A549 (cell line): ENCODE measurements at regions not wholly inside any gene's neighbourhood (a gene's known extent, or its start where the extent isn't known, plus 50 kb on each side); places are given as distances from the start of the nearest gene placed in this dataset.

Experiments used
- ATAC-seq, 2 experiments: fragments of 200-7000 bp in 1 of 2; fragments of >200 bp in 1 of 2; cut with Nextera tagmentation in 1 of 2; cut with Tn5 transposase in 1 of 2; 3 replicates each; pipeline versions ENCODE4 v1.8.0 to v1.9.1; 2018 to 2020; ENCODE audit warnings: mild to moderate bottlenecking in 1 of 2, moderate library complexity in 1 of 2
- CTCF ChIA-PET: fragments of 300-600 bp; sonication (Branson Sonifier 250); formaldehyde crosslinking; extraction: SDS; loops from one replicate; lab custom pipeline; 2021; ENCODE audit warnings: antibody characterized with exemption, inconsistent platforms; lab: Yijun Ruan, JAX
- POLR2A ChIA-PET: fragments of 350-600 bp; formaldehyde crosslinking; extraction: SDS; loops from one replicate; lab custom pipeline; 2021; ENCODE audit warnings: antibody characterized with exemption, inconsistent platforms; lab: Yijun Ruan, JAX
- DNase-seq, 2 experiments: peaks; one replicate each; pipeline versions ENCODE4 v3.0.0 to v3.0.0-alpha.2; 2011 to 2016; ENCODE audit warnings: low read depth in 1 of 2, low spot score in 1 of 2
- FAIRE-seq: peaks from 2 replicates; lab custom pipeline; 2011; peaks lifted over from hg19 to GRCh38; lab: Jason Lieb, UNC
- H3K27ac ChIP-seq, 2 experiments: fragments of >200 bp; sonication (Bioruptor Twin); formaldehyde crosslinking; 3 replicates each; pipeline ENCODE4 v1.5.1; 2016 to 2017
- H3K4me1 ChIP-seq: fragments of >200 bp; sonication (Bioruptor Twin); formaldehyde crosslinking; 3 replicates; pipeline ENCODE4 v1.6.1; 2016
- H3K4me2 ChIP-seq: fragments of >200 bp; sonication (Bioruptor Twin); formaldehyde crosslinking; 3 replicates; pipeline ENCODE4 v1.6.1; 2016
- H3K4me3 ChIP-seq: fragments of >200 bp; sonication (Bioruptor Twin); formaldehyde crosslinking; 3 replicates; pipeline ENCODE4 v1.5.1; 2016
- H3K9me3 ChIP-seq: fragments of >200 bp; sonication (Bioruptor Twin); formaldehyde crosslinking; 3 replicates; pipeline ENCODE4 v1.6.1; 2016
- BHLHE40 ChIP-seq: IDR thresholded peaks from 2 replicates; pipeline ENCODE4 v1.6.1; 2012; ENCODE audit warnings: low read depth, low read length, inconsistent platforms
- CTCF ChIP-seq: fragments of >200 bp; sonication (Bioruptor Twin); formaldehyde crosslinking; IDR thresholded peaks from 3 replicates; pipeline ENCODE4 v1.5.1; 2016
- E2F6 ChIP-seq: IDR thresholded peaks from 2 replicates; pipeline ENCODE4 v1.6.1; 2012; ENCODE audit warnings: low read depth, borderline replicate concordance
- ELK1 ChIP-seq: fragments of 150-350 bp; IDR thresholded peaks from 2 replicates; pipeline ENCODE4 v1.6.1; 2014; ENCODE audit warnings: low read depth, mild to moderate bottlenecking, low read length
- FOXS1 ChIP-seq: fragments of 250-450 bp; sonication (Bioruptor Pico); IDR thresholded peaks from 2 replicates; pipeline ENCODE4 v1.5.0; 2020; ENCODE audit warnings: mild to moderate bottlenecking, moderate library complexity
- GATA3 ChIP-seq: IDR thresholded peaks from 2 replicates; pipeline ENCODE4 v1.6.1; 2012; ENCODE audit warnings: borderline replicate concordance
- HDAC2 ChIP-seq: fragments of 200-600 bp; sonication (generic); IDR thresholded peaks from 2 replicates; pipeline ENCODE4 v1.6.1; 2016
- HEYL ChIP-seq: fragments of 250-450 bp; sonication (Bioruptor Pico); IDR thresholded peaks from 2 replicates; pipeline ENCODE4 v1.8.0; 2021; ENCODE audit warnings: mild to moderate bottlenecking, moderate library complexity
- HMGXB4 ChIP-seq: fragments of 250-450 bp; sonication (Bioruptor Pico); IDR thresholded peaks from 2 replicates; pipeline ENCODE4 v1.5.0; 2021; ENCODE audit warnings: mild to moderate bottlenecking, moderate library complexity, borderline replicate concordance
- JUN ChIP-seq, 2 experiments: fragments of >200 bp; sonication (Bioruptor Twin); formaldehyde crosslinking; IDR thresholded peaks; 2 replicates in 1 of 2; 3 replicates in 1 of 2; pipeline ENCODE4 v1.6.1; 2016 to 2017
- MAZ ChIP-seq: fragments of 150-350 bp; IDR thresholded peaks from 2 replicates; pipeline ENCODE4 v1.6.1; 2014; ENCODE audit warnings: antibody characterized with exemption, low read depth, low read length, borderline replicate concordance
- NPAS2 ChIP-seq: fragments of 250-450 bp; sonication (Bioruptor Pico); IDR thresholded peaks from 2 replicates; pipeline ENCODE4 v1.8.0; 2022; ENCODE audit warnings: mild to moderate bottlenecking, moderate library complexity, borderline replicate concordance
- NR3C1 ChIP-seq: fragments of >200 bp; sonication (Bioruptor Twin); formaldehyde crosslinking; IDR thresholded peaks from 3 replicates; pipeline ENCODE4 v1.6.1; 2017
- PHF8 ChIP-seq: fragments of 200-600 bp; sonication (generic); IDR thresholded peaks from 2 replicates; pipeline ENCODE4 v1.6.1; 2016; ENCODE audit warnings: low read depth, mild to moderate bottlenecking, antibody characterized with exemption, moderate library complexity, borderline replicate concordance
- RCOR1 ChIP-seq: fragments of 150-350 bp; IDR thresholded peaks from 2 replicates; pipeline ENCODE4 v1.6.1; 2014; ENCODE audit warnings: antibody characterized with exemption, low read length, low read depth
- RNF2 ChIP-seq: fragments of 200-600 bp; sonication (generic); IDR thresholded peaks from 2 replicates; pipeline ENCODE4 v1.6.1; 2016; ENCODE audit warnings: low read depth, mild to moderate bottlenecking, antibody characterized with exemption, moderate library complexity, borderline replicate concordance
- SMC3 ChIP-seq: fragments of >200 bp; sonication (Bioruptor Twin); formaldehyde crosslinking; IDR thresholded peaks from 3 replicates; pipeline ENCODE4 v1.6.1; 2018; ENCODE audit warnings: inconsistent platforms
- ZFP36 ChIP-seq: fragments of 450-650 bp; IDR thresholded peaks from 2 replicates; pipeline ENCODE4 v1.6.1; 2014; ENCODE audit warnings: borderline replicate concordance; ENCODE audit not compliant: partially characterized antibody
- WGBS: methylation state at CpG from one replicate; pipeline ENCODE4 v1.1.6; 2017; ENCODE audit errors: missing lambda C conversion rate; 5-methylcytosine and 5-hydroxymethylcytosine counted together
- TF ChIP-seq, protein P1 (sequence below): fragments of 250-450 bp; sonication (Bioruptor Pico); IDR thresholded peaks from 2 replicates; pipeline ENCODE4 v1.5.0; 2020; ENCODE audit warnings: low read depth, mild to moderate bottlenecking, moderate library complexity

GRCh38 chr6:149181304-149181703, 136.2 kb upstream of the TAB2 start:
- ChIA-PET POLR2A (no interaction called here), CTCF (no interaction called here)
- no peak for ATAC-seq
- Histone ChIP-seq H3K27ac (no peak overlapping the region), H3K9me3 (no peaks in the 10 kb centered on the region), H3K4me2 (no peak overlapping the region), H3K4me1 (no peaks in the 10 kb centered on the region), H3K4me3 (no peak overlapping the region)
- TF ChIP-seq ZFP36 (no peak), GATA3 (no peak)
- no peak for FAIRE-seq
- 73% methylated on average over 5 of the region's 5 CpGs for WGBS
- no peak for DNase-seq

- FAIRE-seq (no peak), ATAC-seq (no peak), DNase-seq (no peak)
- Histone ChIP-seq H3K4me2 (no peak overlapping the region), H3K27ac (no peak overlapping the region), H3K4me1 (no peaks in the 10 kb centered on the region), H3K4me3 (no peak overlapping the region), H3K9me3 (no peaks in the 10 kb centered on the region)
- no peak for TF ChIP-seq BHLHE40
- TF ChIP-seq CTCF = no peak
- 89% methylated on average over 6 of the region's 6 CpGs for WGBS
- POLR2A ChIA-PET = no interaction called here
- CTCF ChIA-PET = no interaction called here
Measured at GRCh38 chr6:149182262-149182661, 135.2 kb upstream of the TAB2 start.

- POLR2A ChIA-PET = no interaction called here
- FAIRE-seq (no peak), DNase-seq (no peak), ATAC-seq (no peak)
- CTCF ChIA-PET = interaction anchor here (1.0 kb wide), 1 partner anchor 10 kb away, joined by 3 read pairs; no protein-coding TSS in a partner anchor
- H3K4me1 ChIP-seq = no peaks in the 10 kb centered on the region
- no peak overlapping the region for H3K4me3 ChIP-seq
- 77% methylated on average over 2 of the region's 2 CpGs for WGBS
- TF ChIP-seq RNF2 = no peak
- TF ChIP-seq NR3C1 = no peak
- TF ChIP-seq RCOR1 = no peak
- TF ChIP-seq PHF8 = no peak
- TF ChIP-seq, protein P1, sequence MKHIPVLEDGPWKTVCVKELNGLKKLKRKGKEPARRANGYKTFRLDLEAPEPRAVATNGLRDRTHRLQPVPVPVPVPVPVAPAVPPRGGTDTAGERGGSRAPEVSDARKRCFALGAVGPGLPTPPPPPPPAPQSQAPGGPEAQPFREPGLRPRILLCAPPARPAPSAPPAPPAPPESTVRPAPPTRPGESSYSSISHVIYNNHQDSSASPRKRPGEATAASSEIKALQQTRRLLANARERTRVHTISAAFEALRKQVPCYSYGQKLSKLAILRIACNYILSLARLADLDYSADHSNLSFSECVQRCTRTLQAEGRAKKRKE (CRISPR knock-in tag) = no peak
- TF ChIP-seq HDAC2 = no peak
- no peak for TF ChIP-seq BHLHE40
- TF ChIP-seq HEYL (CRISPR knock-in tag) = no peak
- no peak for TF ChIP-seq NPAS2
- TF ChIP-seq FOXS1 (CRISPR knock-in tag) = no peak
- no peak for TF ChIP-seq HMGXB4 (CRISPR knock-in tag)
- TF ChIP-seq ELK1 = no peak
- TF ChIP-seq JUN (IDR thresholded peaks at IDR 0.05) = no peak
- TF ChIP-seq MAZ = no peak
- no peak for TF ChIP-seq SMC3
- TF ChIP-seq E2F6 = no peak
- no peak overlapping the region for H3K27ac ChIP-seq
- H3K4me2 ChIP-seq = no peak overlapping the region
- H3K9me3 ChIP-seq = no peaks in the 10 kb centered on the region
Measured at GRCh38 chr6:149184523-149184922, 133.0 kb upstream of the TAB2 start.
